SHP77 (cell line): ENCODE measurements at regions not wholly inside any gene's neighbourhood (a gene's known extent, or its start where the extent isn't known, plus 50 kb on each side); places are given as distances from the start of the nearest gene placed in this dataset.

Source experiments
- DNase-seq, 2 experiments: peaks; one replicate each; lab custom pipeline; 2025; lab: John Stamatoyannopoulos, UW

- no peak for DNase-seq
These were observed 68.1 kb downstream of the TEKT4 start for GRCh38 chr2:94939349-94939748.

DNA sequence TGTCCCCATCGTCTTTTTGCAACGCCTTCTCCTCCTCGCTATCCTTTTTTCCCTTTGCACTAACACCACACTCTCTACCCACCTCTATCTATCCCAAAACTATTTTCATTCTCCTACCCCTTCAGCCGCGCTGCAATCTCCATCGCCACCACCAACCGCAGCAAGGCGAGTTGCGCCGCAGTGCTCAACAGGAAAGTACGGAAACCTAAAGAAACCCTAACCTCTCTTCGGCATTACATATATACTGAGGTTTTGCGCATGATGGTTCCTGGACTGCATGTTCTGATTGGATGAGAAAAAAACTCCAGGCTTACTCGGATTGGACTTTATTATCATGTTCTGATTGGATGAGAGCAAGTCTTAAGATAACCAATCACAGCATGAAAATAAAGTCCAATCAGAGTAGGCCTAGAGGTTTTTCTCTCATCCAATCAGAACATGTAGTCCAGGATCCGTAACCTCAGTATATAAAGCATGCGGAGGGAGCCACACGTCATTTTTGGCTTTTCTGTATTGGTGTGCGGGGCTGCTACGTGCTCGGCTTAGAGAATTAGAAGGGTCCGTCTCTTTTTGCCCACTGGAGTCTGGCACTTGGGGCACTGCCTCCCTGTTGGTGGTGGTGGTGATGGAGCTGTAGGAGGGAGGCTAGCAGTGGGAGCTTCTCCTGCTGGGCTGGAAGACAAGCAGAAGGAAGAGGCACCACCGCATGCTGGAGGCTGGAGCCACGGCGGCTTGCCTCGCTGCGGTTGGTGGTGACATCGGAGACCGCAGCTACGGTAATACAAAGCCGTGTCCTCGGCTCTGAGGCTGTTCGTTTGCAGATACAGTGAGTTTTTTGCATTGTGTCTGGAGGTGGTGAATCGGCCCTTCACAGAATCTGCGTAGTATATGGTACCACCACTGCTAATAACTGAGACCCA lies 76.1 kb downstream of the TEKT4 start:
- DNase-seq: no peak

- no peak for DNase-seq
These were observed 69.8 kb upstream of the MAL start for GRCh38 chr2:94955702-94956101.

- peak; percentile 21 to 54 for DNase-seq
These were observed 68.6 kb upstream of the MAL start for GRCh38 chr2:94956797-94957391.

DNA sequence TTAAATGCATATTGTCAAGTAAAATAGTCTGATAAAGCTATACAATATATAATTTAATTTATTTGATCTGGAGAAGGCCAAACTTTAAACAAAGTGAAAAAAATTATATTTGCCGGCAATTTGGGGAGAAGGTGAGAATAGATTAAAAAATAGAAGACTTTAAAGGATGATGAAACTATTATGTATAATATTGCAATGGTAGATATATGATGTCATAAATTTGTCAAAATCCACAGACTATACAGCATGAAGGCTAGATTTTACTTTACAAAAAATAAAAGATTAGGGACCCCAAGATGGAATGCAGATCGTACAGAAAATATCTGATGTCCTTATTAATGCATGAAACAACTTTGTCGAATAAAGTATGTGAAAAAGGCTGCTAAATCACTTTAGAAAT lies 67.3 kb upstream of the MAL start:
- no peak for DNase-seq

DNA sequence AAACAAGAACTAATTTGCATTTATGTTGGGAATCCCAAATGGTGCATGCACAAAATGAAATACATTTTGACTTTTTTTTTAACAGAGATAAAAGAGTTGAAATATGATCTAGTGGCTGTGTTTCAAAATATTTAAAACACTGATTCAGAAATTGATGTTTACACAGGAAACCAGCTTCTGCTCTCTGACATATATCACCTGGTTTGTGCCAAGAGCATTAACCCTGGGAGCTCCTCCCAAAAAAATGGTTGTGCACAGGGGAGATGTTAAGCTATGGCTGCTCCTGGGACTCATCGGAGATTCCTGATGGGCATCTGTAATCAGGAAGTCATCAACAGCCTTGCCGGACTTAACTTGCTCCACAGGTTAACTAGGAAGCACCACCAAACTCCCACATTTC lies 65.2 kb upstream of the MAL start:
- no peak for DNase-seq

GRCh38 chr2:94960751-94961150 lies 64.8 kb upstream of the MAL start:
- no peak for DNase-seq

DNA sequence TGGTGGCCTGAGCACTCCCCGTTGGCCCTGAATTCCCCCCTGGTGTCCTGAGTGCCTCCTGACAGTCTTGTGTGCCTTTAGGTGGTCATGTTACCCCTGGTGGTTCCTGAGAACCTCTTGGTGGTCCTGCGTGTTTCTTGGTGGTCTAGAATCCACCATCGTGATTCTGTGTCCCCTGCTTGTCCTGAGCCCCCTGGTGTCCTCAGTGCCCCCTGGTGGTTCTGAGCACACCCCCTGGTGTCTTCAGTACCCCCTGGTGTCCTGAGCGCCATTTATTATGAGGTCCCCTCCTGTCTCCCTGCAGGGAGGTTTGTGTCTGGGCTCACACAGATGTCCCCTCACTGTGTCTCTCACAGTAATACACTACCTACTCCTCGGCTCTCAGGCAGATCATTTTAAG lies 61.3 kb upstream of the MAL start:
- DNase-seq: no peak

DNA sequence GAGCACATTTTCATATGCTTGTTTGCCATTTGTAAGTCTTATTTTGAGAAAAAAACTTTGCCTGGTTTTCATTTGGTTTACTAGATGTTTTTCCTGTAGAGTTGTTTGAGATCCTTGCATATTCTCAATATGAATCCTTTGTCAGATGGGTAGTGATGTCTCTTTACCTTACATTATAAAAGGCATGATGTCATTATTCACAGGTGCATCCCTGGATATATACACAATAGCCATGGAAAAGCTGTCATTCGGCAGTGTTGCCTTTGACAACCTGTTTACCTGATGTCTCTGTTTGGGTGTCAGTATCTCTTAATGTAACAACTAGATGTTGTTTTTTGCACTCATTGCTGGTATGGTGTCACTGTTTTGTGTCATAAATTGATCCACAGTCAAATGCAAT lies 58.8 kb upstream of the MAL start:
- DNase-seq: no peak

DNA sequence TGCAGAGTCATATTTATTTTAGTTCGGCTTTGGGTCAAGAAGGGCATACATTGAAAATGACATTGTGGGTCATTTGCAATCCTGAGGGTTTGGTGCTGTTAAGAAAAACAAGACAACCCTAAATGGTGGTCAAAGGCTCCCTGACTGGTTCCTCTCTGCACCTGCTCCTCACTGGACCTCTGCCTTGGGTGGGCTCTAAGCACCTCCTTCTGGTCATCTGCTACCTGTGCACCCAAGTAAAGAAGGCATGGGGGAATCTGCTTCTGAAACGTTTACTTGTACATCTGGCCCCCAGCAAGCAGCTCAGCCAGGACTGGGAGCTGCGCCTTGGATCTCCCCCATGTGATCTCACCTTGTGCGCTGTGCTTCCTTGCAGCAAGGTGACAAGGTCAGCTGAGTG lies 55.2 kb upstream of the MAL start:
- DNase-seq: no peak
